NCI-H345 (cell line): ENCODE measurements at regions not wholly inside any gene's neighbourhood (a gene's known extent, or its start where the extent isn't known, plus 50 kb on each side); places are given as distances from the start of the nearest gene placed in this dataset.
A peak's percentile ranks its signal among the peaks of the same experiment; 100 is the strongest.

Experiments used
- DNase-seq: peaks from one replicate; lab custom pipeline; 2025; lab: John Stamatoyannopoulos, UW

- DNase-seq, result no peak
Observed at GRCh38 chrX:150164971-150165600, 198.0 kb upstream of the MAMLD1 start.

GRCh38 chrX:150165776-150166610, 197.1 kb upstream of the MAMLD1 start:
- DNase-seq, result no peak

DNA sequence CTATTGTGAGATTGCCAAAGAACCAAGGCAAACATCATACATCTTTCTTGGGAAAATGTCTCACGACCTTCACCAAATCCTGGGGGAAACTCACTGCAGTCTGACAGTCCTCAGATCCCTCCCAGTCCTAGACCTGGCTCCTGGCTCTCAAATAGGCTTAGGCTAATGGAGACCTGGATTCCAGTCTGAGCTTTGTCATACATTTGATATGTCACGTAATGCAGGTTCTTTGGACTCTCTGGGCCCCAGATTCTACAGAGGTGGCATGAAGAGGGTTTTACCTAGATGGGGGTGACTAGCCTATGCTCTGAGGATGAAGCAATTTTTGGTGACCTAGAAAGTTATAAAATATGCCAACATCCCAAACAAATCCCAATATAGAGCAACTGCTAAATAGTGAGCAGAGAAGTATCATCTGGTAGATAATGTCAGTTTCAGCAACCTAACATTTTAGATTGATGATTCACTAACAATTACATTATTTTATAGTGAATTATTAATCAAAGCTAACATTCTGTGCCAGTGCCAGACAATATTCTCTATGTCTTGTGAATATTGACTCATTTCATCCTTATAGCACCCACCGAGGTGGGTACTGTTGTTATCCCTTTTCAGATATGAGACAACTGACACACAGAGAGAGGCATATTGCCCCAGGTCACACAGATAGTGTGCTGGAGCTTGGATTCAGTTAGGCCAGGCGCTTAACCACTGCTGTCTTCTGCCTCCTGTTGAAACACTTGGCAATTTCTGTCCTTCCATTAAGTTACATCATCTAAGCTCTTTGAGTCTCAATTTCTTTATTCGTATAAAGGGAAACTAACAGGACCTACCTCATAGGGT, 195.4 kb upstream of the MAMLD1 start:
- DNase-seq, result no peak

GRCh38 chrX:150182161-150182560, 181.0 kb upstream of the MAMLD1 start:
- DNase-seq, result no peak

- no peak for DNase-seq
Observed at GRCh38 chrX:150184491-150184890, 178.6 kb upstream of the MAMLD1 start.

DNA sequence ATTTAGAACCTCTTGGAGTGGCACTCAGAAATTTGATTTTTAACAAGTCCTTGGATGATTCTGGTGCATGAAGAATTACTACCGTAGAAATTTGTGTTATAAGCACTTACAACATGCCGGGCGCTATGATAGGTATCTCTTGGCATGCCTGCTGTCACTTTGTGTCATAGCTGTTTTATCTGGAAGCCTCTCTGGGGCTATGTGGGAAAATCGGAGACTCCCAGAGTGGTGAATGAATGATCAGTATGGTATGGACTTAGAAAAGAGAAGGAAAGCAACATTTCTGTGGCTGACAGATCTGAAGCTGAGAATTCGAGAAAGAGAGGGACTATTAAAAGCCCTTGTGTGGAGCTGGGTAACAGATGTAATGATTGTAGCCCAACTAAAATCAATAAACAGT, 177.4 kb upstream of the MAMLD1 start:
- DNase-seq, result no peak

- DNase-seq, result no peak
Observed at GRCh38 chrX:150192816-150193215, 170.3 kb upstream of the MAMLD1 start.

DNA sequence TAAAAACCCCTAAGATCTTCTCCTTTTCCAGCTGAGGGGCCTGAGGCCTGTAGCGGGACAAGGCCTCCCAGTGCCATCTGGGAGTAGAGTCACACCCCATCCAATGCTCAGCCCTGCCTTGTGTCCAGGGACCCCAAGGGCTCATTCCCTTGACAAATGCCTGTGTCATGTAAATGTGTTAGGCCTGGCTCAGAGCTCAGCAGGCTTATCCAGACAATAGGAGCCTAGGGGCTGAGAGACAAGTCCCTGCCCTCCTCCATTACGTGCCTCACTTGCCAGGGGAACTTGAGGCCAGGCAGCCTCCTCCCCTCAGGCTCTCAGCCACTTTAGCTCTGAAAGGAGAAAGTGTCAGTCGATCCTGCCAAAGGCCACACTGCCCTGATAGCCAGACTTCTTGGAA, 166.8 kb upstream of the MAMLD1 start:
- no peak for DNase-seq

- no peak for DNase-seq
Observed at GRCh38 chrX:150197388-150197787, 165.7 kb upstream of the MAMLD1 start.

GRCh38 chrX:150198776-150199175, 164.3 kb upstream of the MAMLD1 start:
- DNase-seq, result no peak

DNA sequence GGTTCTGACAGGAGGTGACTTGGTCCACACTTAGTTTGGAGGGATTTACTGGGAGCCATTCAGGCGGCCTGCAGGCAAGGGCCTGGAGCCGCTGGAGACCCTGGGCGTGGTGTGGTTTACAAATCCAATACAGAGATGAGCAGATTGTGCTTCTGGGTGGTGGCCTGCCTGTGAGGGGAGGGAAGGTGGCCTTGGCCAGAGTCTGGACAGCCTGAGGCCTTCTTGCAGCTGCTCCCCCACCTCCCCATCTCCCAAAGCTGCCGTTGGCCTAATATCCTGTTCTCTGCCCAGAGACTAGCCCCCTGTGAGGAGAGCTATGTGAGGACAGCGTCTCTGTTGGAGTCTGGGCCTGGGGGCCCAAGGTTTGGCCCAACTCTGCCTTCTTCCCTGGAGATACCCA, 163.9 kb upstream of the MAMLD1 start:
- DNase-seq, result no peak

DNA sequence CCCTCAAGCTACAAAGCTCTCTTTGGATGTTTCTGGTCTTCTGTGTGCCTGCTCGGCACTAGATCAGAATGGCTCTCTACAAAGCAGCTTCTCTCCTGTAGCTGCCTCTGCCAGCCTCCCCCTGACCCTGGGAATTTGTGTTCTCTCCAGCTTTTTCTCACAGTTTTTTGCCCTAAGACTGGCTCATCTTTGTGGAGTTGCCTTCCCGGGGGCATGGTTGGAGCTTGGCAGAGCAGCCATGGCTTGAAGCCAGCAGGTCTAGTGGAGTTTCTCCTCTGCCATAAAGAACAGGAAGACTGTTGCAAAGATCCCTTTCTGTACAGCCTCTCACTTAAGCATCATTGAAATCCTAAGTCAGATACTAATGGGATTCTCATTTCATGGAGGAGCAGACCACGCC, 163.3 kb upstream of the MAMLD1 start:
- no peak for DNase-seq

- no peak for DNase-seq
Observed at GRCh38 chrX:150200361-150200760, 162.8 kb upstream of the MAMLD1 start.

DNA sequence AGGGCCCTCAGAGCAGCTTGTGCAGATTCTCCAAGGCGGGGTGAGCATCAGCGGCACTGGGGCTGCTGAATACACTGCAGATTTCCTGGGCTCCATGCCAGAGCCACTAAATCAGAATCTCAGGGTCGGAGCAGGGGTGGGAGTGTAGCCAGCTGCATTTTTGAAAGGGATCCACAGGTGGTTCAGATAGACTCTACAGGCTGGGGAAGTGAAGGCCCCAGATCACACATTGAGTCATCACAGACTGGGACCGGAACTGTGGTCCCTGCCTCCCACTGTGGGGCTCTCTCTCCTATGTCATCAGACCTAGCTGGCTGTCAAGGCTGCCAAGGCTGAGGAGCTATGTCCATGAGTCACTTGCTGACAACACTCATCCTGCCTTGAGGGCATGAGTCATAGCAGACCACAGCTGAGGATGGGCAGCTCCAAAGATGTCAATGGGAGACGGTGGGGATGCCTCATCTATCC, 162.3 kb upstream of the MAMLD1 start:
- DNase-seq, result peak; percentile 20

DNA sequence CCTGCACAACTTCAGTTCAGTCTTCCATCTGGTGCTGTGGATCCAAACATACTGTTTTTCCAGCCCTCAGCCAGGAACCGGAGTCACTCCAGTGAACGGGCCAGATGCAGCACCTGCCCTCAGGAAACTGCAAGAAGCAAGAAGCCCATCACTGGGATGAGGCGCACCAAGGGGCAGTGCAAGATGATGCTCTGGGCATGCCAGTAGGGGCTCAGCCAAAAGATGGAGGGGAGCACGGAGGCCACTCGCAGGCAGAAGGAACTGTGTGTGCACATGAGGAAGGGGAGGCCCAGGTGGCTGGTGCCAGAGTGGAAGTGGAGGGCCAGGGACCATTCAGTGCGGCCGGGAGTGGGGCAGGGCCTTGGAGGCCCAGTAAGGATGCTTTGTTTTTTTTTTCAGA, 161.7 kb upstream of the MAMLD1 start:
- no peak for DNase-seq

DNA sequence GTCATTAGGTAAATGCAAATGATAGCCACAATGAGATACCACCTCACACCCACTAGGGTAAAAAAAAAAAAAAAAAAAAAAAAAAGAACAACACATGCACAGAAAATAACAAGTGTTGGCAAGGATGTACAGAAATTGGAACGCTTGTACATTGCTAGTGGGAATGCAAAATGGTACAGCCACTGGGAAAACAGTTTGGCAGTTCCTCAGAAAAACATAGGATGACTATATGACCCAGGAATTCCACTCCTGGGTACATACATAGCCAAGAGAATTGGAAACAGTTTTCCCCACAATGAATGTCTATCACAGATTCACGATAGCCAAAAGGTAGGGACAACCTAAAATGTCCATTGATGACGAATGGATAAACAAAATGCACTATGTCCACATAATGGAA, 161.3 kb upstream of the MAMLD1 start:
- DNase-seq, result no peak

- DNase-seq, result no peak
Observed at GRCh38 chrX:150202641-150203247, 160.4 kb upstream of the MAMLD1 start.

- no peak for DNase-seq
Observed at GRCh38 chrX:150203248-150203645, 159.9 kb upstream of the MAMLD1 start.

GRCh38 chrX:150205011-150205410, 158.1 kb upstream of the MAMLD1 start:
- DNase-seq, result no peak

GRCh38 chrX:150207733-150208132, 155.4 kb upstream of the MAMLD1 start:
- no peak for DNase-seq

- DNase-seq, result no peak
Observed at GRCh38 chrX:150211988-150212387, 151.1 kb upstream of the MAMLD1 start.
